Endothelial cell of umbilical vein (primary cell): ENCODE measurements at regions not wholly inside any gene's neighbourhood (a gene's known extent, or its start where the extent isn't known, plus 50 kb on each side); places are given as distances from the start of the nearest gene placed in this dataset.

ENCODE experiments used
- BruUV-seq: library from RNA; stranded (reverse); fragments of 400-500 nt; replicated peaks from 2 replicates; lab custom pipeline; 2021; lab: Mats Ljungman, UMichigan
- CTCF ChIA-PET: fragments of 300-600, 350-600 bp; sonication (Branson Sonifier 250); formaldehyde crosslinking; loops from one replicate; lab custom pipeline; 2021; ENCODE audit warnings: antibody characterized with exemption, inconsistent platforms; lab: Charles Lee
- POLR2A ChIA-PET: fragments of 300-600, 350-600 bp; sonication (Branson Sonifier 250); formaldehyde crosslinking; loops from one replicate; lab custom pipeline; 2021; ENCODE audit warnings: antibody characterized with exemption, inconsistent platforms; lab: Charles Lee
- DNase-seq: peaks from one replicate; pipeline ENCODE4 v3.0.0-alpha.2; 2011; ENCODE audit warnings: low read depth, low spot score
- FAIRE-seq: peaks from 2 replicates; lab custom pipeline; 2011; peaks lifted over from hg19 to GRCh38; lab: Jason Lieb, UNC
- H2AFZ ChIP-seq: 2 replicates; pipeline ENCODE4 v1.6.0; 2012; ENCODE audit warnings: low read depth, low read length, control low read depth, inconsistent platforms
- H3K27ac ChIP-seq: 2 replicates; pipeline ENCODE4 v1.5.1; 2011; ENCODE audit warnings: low read depth, mild to moderate bottlenecking, control low read depth, low read length, moderate library complexity; ENCODE audit not compliant: insufficient read depth
- H3K27me3 ChIP-seq, 2 experiments: 2 replicates each; pipeline versions ENCODE4 v1.6.0 to v1.6.1; 2011; ENCODE audit warnings: low read length in 2 of 2, mixed read lengths in 1 of 2; ENCODE audit not compliant: control insufficient read depth in 2 of 2, insufficient read depth in 2 of 2
- H3K36me3 ChIP-seq, 2 experiments: 2 replicates in 1 of 2; 3 replicates in 1 of 2; pipeline ENCODE4 v1.5.1; 2011; ENCODE audit warnings: low read length in 2 of 2, mild to moderate bottlenecking in 1 of 2, moderate library complexity in 1 of 2; ENCODE audit not compliant: control insufficient read depth in 2 of 2, insufficient read depth in 2 of 2; ENCODE audit errors: extremely low read depth in 1 of 2
- H3K4me1 ChIP-seq: 3 replicates; pipeline ENCODE4 v1.5.1; 2011; ENCODE audit warnings: mild to moderate bottlenecking, low read length; ENCODE audit not compliant: control insufficient read depth, insufficient read depth; ENCODE audit errors: extremely low read depth
- H3K4me2 ChIP-seq: 2 replicates; pipeline ENCODE4 v1.6.1; 2011; ENCODE audit warnings: low read length, control low read depth, mixed read lengths; ENCODE audit not compliant: insufficient read depth
- H3K4me3 ChIP-seq, 3 experiments: fragments of 200-600 bp in 1 of 3; sonication (generic), shearing (Covaris generic) in 1 of 3; replicated peaks in 1 of 3; 2 replicates each; pipeline ENCODE4 v1.5.1; 2011 to 2016; ENCODE audit warnings: control low read depth in 3 of 3, low read length in 3 of 3, mild to moderate bottlenecking in 2 of 3, inconsistent platforms in 1 of 3, low read depth in 1 of 3, moderate library complexity in 1 of 3; ENCODE audit not compliant: insufficient read depth in 1 of 3
- H3K79me2 ChIP-seq: 2 replicates; pipeline ENCODE4 v1.6.0; 2012; ENCODE audit warnings: low read length, inconsistent platforms; ENCODE audit not compliant: control insufficient read depth, insufficient read depth
- H3K9ac ChIP-seq: replicated peaks from 2 replicates; pipeline ENCODE3; 2011; ENCODE audit warnings: low read length, control low read depth; ENCODE audit not compliant: insufficient read depth; ENCODE audit errors: extremely low read depth
- H3K9me1 ChIP-seq: replicated peaks from 3 replicates; pipeline ENCODE4 v1.6.0; 2011; ENCODE audit warnings: mild to moderate bottlenecking, low read length; ENCODE audit not compliant: control insufficient read depth, insufficient read depth; ENCODE audit errors: extremely low read depth
- H3K9me3 ChIP-seq: replicated peaks from 2 replicates; pipeline ENCODE4 v1.5.1; 2012; ENCODE audit warnings: low read length, inconsistent platforms; ENCODE audit not compliant: control insufficient read depth, insufficient read depth
- H4K20me1 ChIP-seq: replicated peaks from 2 replicates; pipeline ENCODE3; 2011; ENCODE audit warnings: mild to moderate bottlenecking, low read length; ENCODE audit not compliant: control insufficient read depth, insufficient read depth; ENCODE audit errors: extremely low read depth
- EZH2 ChIP-seq: IDR thresholded peaks from 2 replicates; pipeline ENCODE4 v1.6.1; 2012; ENCODE audit warnings: borderline replicate concordance, low read depth, mild to moderate bottlenecking, moderate library complexity, low read length, inconsistent platforms; ENCODE audit not compliant: severe bottlenecking
- FOS ChIP-seq: IDR thresholded peaks from 2 replicates; pipeline ENCODE4 v1.6.1; 2011; ENCODE audit warnings: mild to moderate bottlenecking, low read length, moderate library complexity, borderline replicate concordance; ENCODE audit not compliant: insufficient read depth
- GATA2 ChIP-seq: IDR thresholded peaks from 2 replicates; pipeline ENCODE4 v1.7.0; 2011; ENCODE audit warnings: low read depth, mild to moderate bottlenecking, moderate library complexity, mixed read lengths, low read length; ENCODE audit not compliant: insufficient read length, insufficient read depth
- JUN ChIP-seq: IDR thresholded peaks from 2 replicates; pipeline ENCODE4 v1.6.1; 2011; ENCODE audit warnings: borderline replicate concordance, low read depth; ENCODE audit not compliant: insufficient read length, insufficient read depth
- MYC ChIP-seq: IDR thresholded peaks from one replicate; pipeline ENCODE4 v1.6.1; 2011; ENCODE audit warnings: mild to moderate bottlenecking, low read depth, low read length
- POLR2A ChIP-seq: IDR thresholded peaks from 2 replicates; pipeline ENCODE4 v1.6.1; 2012; ENCODE audit warnings: low read depth, mild to moderate bottlenecking, control low read depth, low read length
- POLR2AphosphoS5 ChIP-seq: IDR thresholded peaks from 2 replicates; pipeline ENCODE4 v1.6.1; 2012; ENCODE audit warnings: low read depth, mild to moderate bottlenecking, control low read depth, low read length, moderate library complexity; ENCODE audit not compliant: insufficient read depth
- dilution Hi-C: fragments of 300-500 bp; cut with MboI; formaldehyde crosslinking; loops from one replicate; pipeline ENCODE4 v1.15.0; 2019; ENCODE audit warnings: low sequenced_read_pairs; ENCODE audit not compliant: extremely low pct_ligation_motif_present
- intact Hi-C: fragments of 100-400 bp; cut with micrococcal nuclease; formaldehyde crosslinking; loops from one replicate; pipeline ENCODE4 v1.10.0; 2022
- TF ChIP-seq, protein P1 (sequence below): IDR thresholded peaks from 2 replicates; pipeline ENCODE4 v1.6.1; 2011; ENCODE audit not compliant: insufficient read depth, insufficient read length
- TF ChIP-seq, protein P2 (sequence below), 2 donors: IDR thresholded peaks; 1 replicate in 1 of 2; 2 replicates in 1 of 2; pipeline ENCODE4 v1.5.1; 2011; ENCODE audit warnings: low read length in 2 of 2, mild to moderate bottlenecking in 2 of 2, moderate library complexity in 2 of 2, control low read depth in 1 of 2, inconsistent platforms in 1 of 2, low read depth in 1 of 2; ENCODE audit not compliant: insufficient read depth in 1 of 2; ENCODE audit errors: extremely low read depth in 1 of 2

DNA sequence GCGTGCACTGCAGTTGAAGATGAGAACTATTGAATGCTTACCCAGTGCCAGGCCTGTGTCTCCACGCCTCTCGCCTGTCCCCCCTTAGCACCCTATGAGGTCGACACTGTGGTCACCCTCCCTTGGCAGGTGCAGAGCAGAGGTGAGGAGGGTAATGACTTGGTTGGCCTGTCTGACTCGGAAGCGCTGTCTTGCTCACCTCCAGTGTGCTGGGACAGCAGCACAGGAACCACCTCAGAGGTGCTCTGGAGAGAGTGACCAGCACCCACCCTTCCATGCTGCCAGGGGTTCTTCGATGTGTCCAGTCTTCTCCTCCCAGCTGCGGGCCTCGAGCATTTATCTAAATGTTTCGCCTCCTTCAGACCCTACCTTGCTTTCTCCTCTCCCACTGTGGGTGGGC is 178.3 kb upstream of the IRX2 start:
- Histone ChIP-seq H4K20me1 (no peaks in the 10 kb centered on the region), H2AFZ (no peak overlapping the region), H3K9ac (no peak overlapping the region), H3K27me3 (no peaks in the 10 kb centered on the region), H3K4me3 (no peak overlapping the region), H3K9me1 (no peaks in the 10 kb centered on the region), H3K36me3 (no peaks in the 10 kb centered on the region), H3K4me2 (no peak overlapping the region), H3K79me2 (no peaks in the 10 kb centered on the region), H3K9me3 (peaks cover 5% of the 10 kb centered on the region), H3K27ac (no peak overlapping the region), H3K4me1 (no peaks in the 10 kb centered on the region)
- no peak for DNase-seq
- no TSS peak for BruUV-seq
- CTCF ChIA-PET = no interaction called here
- dilution Hi-C loops (no loop called here), intact Hi-C loops (loop anchor here (10.0 kb wide), 1 partner anchor 1615 kb away; no protein-coding TSS in a partner anchor)
- TF ChIP-seq GATA2 = no peak
- TF ChIP-seq, protein P1, sequence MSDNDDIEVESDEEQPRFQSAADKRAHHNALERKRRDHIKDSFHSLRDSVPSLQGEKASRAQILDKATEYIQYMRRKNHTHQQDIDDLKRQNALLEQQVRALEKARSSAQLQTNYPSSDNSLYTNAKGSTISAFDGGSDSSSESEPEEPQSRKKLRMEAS = no peak
- no peak for FAIRE-seq
- POLR2A ChIA-PET = no interaction called here

DNA sequence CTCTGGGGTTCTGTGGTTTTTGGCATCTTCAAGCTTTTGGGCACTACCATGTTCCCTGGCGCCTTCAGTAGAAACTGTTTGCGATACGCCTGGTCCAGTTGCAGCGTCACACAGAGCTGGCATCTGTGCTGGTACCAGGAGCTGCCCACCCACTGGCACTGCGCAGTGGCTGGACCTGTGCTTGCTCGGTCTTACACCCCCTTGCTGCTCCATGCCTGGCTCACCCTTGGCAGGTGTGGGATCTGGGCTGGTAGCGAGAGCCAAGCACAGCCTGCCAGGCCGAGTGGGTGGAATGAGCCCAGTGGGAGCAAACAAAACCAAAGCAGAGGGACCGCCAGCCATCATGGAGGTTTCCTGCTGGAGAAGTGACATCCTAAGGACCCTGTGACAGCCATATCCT is 170.2 kb upstream of the IRX2 start:
- Histone ChIP-seq H3K27me3 (no peaks in the 10 kb centered on the region), H3K9me3 (no peaks in the 10 kb centered on the region), H3K4me3 (no peak overlapping the region), H4K20me1 (no peaks in the 10 kb centered on the region), H3K4me2 (no peak overlapping the region), H3K27ac (no peak overlapping the region), H3K4me1 (no peaks in the 10 kb centered on the region), H3K36me3 (no peaks in the 10 kb centered on the region), H3K79me2 (no peaks in the 10 kb centered on the region), H3K9ac (no peak overlapping the region), H3K9me1 (no peaks in the 10 kb centered on the region), H2AFZ (no peak overlapping the region)
- TF ChIP-seq GATA2 = no peak
- TF ChIP-seq, protein P1 = no peak
- no peak for TF ChIP-seq POLR2AphosphoS5
- no peak for TF ChIP-seq JUN
- TF ChIP-seq POLR2A = no peak
- no peak for TF ChIP-seq MYC
- no peak for TF ChIP-seq EZH2
- TF ChIP-seq, protein P2, sequence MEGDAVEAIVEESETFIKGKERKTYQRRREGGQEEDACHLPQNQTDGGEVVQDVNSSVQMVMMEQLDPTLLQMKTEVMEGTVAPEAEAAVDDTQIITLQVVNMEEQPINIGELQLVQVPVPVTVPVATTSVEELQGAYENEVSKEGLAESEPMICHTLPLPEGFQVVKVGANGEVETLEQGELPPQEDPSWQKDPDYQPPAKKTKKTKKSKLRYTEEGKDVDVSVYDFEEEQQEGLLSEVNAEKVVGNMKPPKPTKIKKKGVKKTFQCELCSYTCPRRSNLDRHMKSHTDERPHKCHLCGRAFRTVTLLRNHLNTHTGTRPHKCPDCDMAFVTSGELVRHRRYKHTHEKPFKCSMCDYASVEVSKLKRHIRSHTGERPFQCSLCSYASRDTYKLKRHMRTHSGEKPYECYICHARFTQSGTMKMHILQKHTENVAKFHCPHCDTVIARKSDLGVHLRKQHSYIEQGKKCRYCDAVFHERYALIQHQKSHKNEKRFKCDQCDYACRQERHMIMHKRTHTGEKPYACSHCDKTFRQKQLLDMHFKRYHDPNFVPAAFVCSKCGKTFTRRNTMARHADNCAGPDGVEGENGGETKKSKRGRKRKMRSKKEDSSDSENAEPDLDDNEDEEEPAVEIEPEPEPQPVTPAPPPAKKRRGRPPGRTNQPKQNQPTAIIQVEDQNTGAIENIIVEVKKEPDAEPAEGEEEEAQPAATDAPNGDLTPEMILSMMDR (IDR thresholded peaks at IDR 0.05; ENCODE audit: extremely low read depth in 1 of 2, insufficient read depth in 1 of 2, low read depth in 1 of 2, low read length in 2 of 2) = no peak
- TF ChIP-seq FOS = no peak
- intact Hi-C loops = no loop called here
- no TSS peak for BruUV-seq
- dilution Hi-C loops = no loop called here
- DNase-seq (no peak), FAIRE-seq (no peak)
- ChIA-PET POLR2A (no interaction called here), CTCF (no interaction called here)
